ENCODE measurements at regions not wholly inside any gene's neighbourhood (a gene's known extent, or its start where the extent isn't known, plus 50 kb on each side); places are given as distances from the start of the nearest gene placed in this dataset.

DNA sequence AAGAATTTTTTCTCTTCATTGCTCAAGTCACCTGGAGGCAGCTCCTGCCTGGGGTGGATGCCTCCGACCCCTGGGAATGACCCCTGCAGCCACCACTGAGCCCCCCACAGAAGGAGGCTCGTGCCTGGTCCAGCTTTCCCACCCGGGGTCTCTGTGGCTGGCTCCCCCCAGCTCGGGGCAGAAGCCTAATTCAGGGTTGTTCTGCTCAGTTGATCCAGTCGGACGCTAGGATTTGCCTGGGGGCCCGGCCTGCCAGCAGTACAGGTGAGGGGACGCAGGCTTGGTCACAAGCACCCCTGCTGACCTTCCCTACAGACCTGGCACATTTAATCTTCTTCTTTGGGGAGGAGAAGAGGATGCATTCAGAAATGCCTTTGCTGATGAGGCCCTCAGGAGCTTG is 53.6 kb upstream of the POFUT2 start:
- TF ChIP-seq, protein P1, sequence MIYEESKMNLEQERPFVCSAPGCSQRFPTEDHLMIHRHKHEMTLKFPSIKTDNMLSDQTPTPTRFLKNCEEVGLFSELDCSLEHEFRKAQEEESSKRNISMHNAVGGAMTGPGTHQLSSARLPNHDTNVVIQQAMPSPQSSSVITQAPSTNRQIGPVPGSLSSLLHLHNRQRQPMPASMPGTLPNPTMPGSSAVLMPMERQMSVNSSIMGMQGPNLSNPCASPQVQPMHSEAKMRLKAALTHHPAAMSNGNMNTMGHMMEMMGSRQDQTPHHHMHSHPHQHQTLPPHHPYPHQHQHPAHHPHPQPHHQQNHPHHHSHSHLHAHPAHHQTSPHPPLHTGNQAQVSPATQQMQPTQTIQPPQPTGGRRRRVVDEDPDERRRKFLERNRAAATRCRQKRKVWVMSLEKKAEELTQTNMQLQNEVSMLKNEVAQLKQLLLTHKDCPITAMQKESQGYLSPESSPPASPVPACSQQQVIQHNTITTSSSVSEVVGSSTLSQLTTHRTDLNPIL (CRISPR knock-in tag; IDR thresholded peaks at IDR 0.05; ENCODE audit: low read depth) = no peak
- TF ChIP-seq ZNF70 (CRISPR knock-in tag; IDR thresholded peaks at IDR 0.05) = no peak
- TF ChIP-seq ESRRG (CRISPR knock-in tag; IDR thresholded peaks at IDR 0.05) = no peak
- no peak for TF ChIP-seq OSR1 (CRISPR knock-in tag; IDR thresholded peaks at IDR 0.05)
- TF ChIP-seq TOX (CRISPR knock-in tag; IDR thresholded peaks at IDR 0.05; ENCODE audit: borderline replicate concordance) = no peak
- no peak for TF ChIP-seq ISL1 (CRISPR knock-in tag; IDR thresholded peaks at IDR 0.05)
- TF ChIP-seq ZNF565 (CRISPR knock-in tag; conservative IDR thresholded peaks at IDR 0.05; ENCODE audit: low read depth) = no peak

All from SK-N-SH treated with all-trans-retinoic acid at 6 μM for 48 hours (cell line).